ENCODE measurements at regions not wholly inside any gene's neighbourhood (a gene's known extent, or its start where the extent isn't known, plus 50 kb on each side); places are given as distances from the start of the nearest gene placed in this dataset.

- TF ChIP-seq CUX1 (IDR thresholded peaks at IDR 0.05; ENCODE audit: insufficient replicate concordance, low read depth, low read length) (no peak), HDGF (IDR thresholded peaks at IDR 0.05) (no peak), SRF (IDR thresholded peaks at IDR 0.05; ENCODE audit: low read depth in 2 of 2, low read length in 2 of 2) (no peak), FOXK2 (IDR thresholded peaks at IDR 0.05) (no peak), SUZ12 (IDR thresholded peaks at IDR 0.05; ENCODE audit: unreplicated experiment) (no peak)
Measured at GRCh38 chr2:88808652-88809051, 117.2 kb downstream of the RPIA start (continued).

GRCh38 chr2:88809216-88809615, 117.7 kb downstream of the RPIA start:
- no peaks in the 10 kb centered on the region for H3K79me2 ChIP-seq (ENCODE audit: control insufficient read depth, insufficient read depth, low read length)
- no peaks in the 10 kb centered on the region for H4K20me1 ChIP-seq (ENCODE audit: control insufficient read depth, insufficient read depth)
- H3K4me2 ChIP-seq (ENCODE audit: control insufficient read depth, insufficient read depth): no peak overlapping the region
- no peaks in the 10 kb centered on the region for H3K36me3 ChIP-seq (ENCODE audit: control insufficient read depth in 2 of 2, insufficient read depth in 2 of 2, low read length in 1 of 2)
- DNase-seq (ENCODE audit: low read depth, low spot score) (no peak), ATAC-seq (no peak), FAIRE-seq (no peak)
- no peak overlapping the region for H2AFZ ChIP-seq (ENCODE audit: control insufficient read depth, low read depth, low read length)
- H3K4me3 ChIP-seq: no peak overlapping the region
- ChIA-PET POLR2A (no interaction called here), CTCF (no interaction called here), RAD21 (ENCODE audit: unreplicated experiment) (no interaction called here), SMC1A (ENCODE audit: uncharacterized antibody, unreplicated experiment) (no interaction called here)
- intact Hi-C loops (cut with micrococcal nuclease; ENCODE audit: unreplicated experiment): no loop called here
- in situ Hi-C loops (cut with MboI): no loop called here
- no peaks in the 10 kb centered on the region; a peak in 1 of 4 replicates for H3K27me3 ChIP-seq (replicated peaks in 1 of 2; ENCODE audit: control insufficient read depth in 2 of 2, insufficient read depth in 2 of 2, low read length in 1 of 2)
- no peak overlapping the region for H3K9ac ChIP-seq (ENCODE audit: control insufficient read depth, insufficient read depth, low read length)
- 58% methylated on average over 6 of the region's 6 CpGs for WGBS (ENCODE audit: insufficient coverage, insufficient replicate concordance, low lambda C conversion rate, missing lambda C conversion rate)
- BruUV-seq (replicated peaks): no TSS peak
- H3K9me3 ChIP-seq (replicated peaks; ENCODE audit: control insufficient read depth, insufficient read depth, low read length): no peaks in the 10 kb centered on the region; the same call in 2 of the 3 replicates
- no peak overlapping the region for H3K27ac ChIP-seq (ENCODE audit: control insufficient read depth, insufficient read depth)
- H3K4me1 ChIP-seq (ENCODE audit: control insufficient read depth, insufficient read depth, low read length): no peaks in the 10 kb centered on the region
- TF ChIP-seq IKZF1 (conservative IDR thresholded peaks at IDR 0.05): no peak
- TF ChIP-seq ZNF622 (IDR thresholded peaks at IDR 0.05): no peak
- no peak for TF ChIP-seq PKNOX1 (IDR thresholded peaks at IDR 0.05)
- no peak for TF ChIP-seq NR2C1 (IDR thresholded peaks at IDR 0.05)
- TF ChIP-seq LARP7 (IDR thresholded peaks at IDR 0.05): no peak
- TF ChIP-seq TCF3 (IDR thresholded peaks at IDR 0.05; ENCODE audit: borderline replicate concordance, insufficient read depth, low read depth, low read length): no peak
- TF ChIP-seq BCL11A (IDR thresholded peaks at IDR 0.05; ENCODE audit: low read depth, low read length): no peak
- no peak for TF ChIP-seq POU2F2 (IDR thresholded peaks at IDR 0.05; ENCODE audit: borderline replicate concordance, low read depth, low read length)
- TF ChIP-seq RB1 (IDR thresholded peaks at IDR 0.05; ENCODE audit: borderline replicate concordance): no peak
- TF ChIP-seq CEBPZ (IDR thresholded peaks at IDR 0.05; ENCODE audit: low read depth, low read length): no peak
- no peak for TF ChIP-seq PAX5 (IDR thresholded peaks at IDR 0.05; ENCODE audit: borderline replicate concordance, low read depth, low read length)
